Occipital lobe (tissue), 1 donor: ENCODE measurements at regions not wholly inside any gene's neighbourhood (a gene's known extent, or its start where the extent isn't known, plus 50 kb on each side); places are given as distances from the start of the nearest gene placed in this dataset.

ENCODE experiments used
- DNase-seq: peaks from one replicate; lab custom pipeline; 2025; lab: John Stamatoyannopoulos, UW

DNA sequence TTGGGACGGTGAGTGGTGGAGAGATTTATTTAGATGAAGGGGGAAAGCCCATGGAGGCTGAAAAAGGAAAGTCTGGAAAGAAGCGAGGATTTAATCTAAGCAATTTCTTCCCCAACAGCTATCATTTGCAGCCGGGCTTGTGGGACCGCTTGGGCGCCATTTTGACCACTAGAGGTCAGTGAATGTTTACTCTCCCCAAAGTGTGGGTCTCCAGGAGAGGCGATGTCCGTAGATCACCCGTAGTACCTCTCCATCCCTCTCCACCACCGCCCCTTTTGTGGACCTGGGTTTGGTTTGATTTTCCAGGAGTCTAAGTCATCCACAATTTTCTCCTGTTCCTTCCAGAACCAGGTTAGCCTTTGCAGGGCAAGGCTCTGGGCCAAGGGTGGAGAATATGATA, 91.2 kb upstream of the PARP11 start:
- no peak for DNase-seq

DNA sequence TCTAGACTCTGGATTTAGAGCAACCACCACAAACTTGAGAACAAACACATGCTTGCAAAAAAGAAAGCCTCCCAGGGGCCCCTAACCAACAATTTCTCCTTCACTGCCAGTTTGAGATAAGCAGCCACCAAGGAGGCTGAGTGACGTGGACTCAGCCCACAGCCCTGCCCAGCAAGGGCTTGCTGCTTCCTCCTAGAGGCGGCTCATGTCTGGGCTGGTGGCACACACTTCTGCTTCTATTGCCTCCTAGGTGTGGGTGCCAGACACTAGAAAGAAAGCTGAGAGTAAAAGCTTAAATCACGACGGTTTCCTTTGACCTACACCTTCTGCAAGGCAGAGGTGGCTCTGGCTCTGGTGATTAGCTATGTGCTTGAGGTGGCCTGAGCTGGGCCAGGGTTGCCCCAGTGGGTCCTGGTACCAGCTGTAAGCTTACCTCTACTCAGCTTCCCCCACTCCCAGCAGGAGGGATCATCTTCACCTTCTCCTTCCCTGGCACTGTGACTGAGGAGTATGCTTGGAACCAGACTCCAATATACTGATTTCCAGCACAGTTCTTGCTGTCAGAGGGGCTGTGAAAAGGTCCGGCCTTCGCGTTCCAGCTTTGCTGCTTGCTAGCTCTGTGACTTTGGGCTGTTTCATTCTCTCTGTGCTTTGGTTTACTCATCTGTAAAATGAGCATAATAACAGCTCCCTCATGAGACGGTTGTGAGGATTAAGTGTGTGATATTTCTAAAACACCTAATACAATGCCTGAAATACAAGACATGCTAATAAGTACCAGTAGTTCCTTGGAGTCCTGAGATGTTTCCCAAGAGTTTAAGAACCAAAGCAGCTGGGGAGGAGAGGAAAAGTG, 89.7 kb upstream of the PARP11 start:
- DNase-seq = no peak

DNA sequence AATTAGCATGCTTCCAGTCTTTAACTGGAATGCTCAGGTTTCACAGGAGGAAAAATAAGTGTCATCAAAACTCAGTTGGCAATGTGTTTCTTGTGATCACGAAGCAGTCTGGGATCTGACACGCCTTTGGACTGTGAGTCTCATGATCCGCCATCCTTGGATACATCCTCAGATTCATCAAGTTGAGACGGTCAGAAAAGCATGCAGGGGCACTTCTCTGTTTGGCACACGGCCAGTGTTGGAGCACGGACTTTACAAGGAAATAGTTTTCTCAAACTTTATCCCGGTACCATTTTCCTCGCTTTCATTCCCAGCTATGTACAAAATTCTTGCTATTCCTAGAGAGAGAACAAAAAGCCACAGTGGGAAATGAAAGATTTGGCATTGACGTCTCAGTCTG, 88.4 kb upstream of the PARP11 start:
- no peak for DNase-seq

DNA sequence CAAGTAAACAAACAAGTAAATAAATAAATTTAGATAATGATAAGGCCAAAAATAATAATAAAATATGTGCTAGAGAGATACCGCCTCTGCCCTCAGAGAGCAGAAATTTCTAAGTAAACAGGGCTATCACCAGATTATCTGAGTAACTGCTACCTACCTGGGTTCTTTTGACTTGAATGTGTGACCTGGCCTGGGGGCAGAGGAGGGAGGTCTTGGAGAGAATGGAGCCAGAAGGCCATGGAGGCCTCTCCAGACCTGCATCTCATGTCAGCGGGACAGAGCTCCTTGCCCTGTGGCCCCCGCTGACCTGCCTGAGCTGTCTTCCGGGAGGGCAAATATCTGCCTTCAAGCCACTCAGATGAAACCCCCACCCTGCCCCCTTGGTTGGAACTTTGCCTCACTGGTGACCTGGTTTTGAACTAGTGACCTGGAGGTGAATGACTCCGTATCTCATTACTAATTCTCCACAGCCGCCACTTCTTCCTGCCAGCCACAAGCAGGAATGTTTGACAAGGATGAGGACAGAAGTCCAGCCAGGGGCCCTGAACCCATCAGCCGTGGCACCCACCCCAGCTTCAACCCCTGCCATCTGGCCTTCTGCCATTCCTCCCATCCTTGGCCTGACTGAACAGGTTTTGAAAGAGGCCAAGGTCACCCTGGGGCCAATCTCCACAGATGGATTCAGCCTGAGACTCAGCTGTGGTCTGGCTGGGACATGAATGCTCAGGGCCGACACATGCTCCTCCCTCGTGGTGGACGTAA, 86.8 kb upstream of the PARP11 start:
- no peak for DNase-seq

DNA sequence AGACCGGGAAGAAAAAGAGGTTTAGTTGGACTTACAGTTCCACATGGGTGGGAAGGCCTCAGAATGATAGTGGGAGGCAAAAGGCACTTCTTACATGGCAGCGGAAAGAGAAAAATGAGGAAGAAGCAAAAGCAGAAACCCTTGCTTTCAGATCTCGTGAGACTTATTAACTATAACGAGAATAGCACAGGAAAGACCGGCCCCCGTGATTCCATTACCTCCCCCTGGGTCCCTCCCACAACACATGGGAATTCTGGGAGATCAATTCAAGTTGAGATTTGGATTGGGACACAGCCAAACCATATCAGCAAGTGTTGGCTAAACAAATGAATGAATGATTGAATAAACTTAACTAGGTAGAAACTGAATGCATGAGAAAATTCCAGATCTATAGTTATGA, 85.3 kb upstream of the PARP11 start:
- DNase-seq = no peak

DNA sequence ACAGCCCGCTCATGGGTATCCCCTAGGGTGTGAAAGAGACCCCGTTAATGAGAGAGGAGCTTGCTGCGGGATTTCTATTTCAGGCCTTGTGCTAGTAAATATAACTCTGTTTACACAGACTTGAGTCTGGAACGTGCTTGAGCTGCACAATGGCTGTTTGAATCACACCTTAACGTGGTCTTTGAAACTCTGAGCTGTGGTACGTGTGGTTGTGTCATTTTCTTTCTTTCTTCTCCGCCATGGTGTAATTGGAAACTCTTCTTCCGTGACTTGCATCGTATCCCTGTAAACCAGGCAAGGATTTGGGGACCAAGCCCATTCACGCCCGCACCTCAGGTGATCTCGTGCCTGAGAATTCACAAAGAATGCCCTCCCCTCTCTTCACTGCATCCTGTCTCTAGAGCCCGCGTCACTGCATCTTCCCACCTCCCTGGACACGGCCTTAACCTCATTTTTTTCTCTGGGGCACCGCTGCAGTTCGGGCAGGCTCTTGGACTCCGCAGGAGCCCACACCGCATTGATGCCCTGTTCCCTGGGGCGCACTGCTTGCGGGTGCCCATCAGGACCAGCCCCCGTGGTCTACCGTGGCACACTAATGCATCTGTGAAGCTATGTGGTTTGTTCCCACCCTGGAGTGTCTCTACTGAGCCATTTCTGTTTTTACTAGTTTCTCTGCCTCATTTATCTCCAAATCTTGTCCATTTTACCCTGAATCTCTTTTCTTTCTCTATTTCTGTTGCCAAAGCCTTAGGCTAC, 78.4 kb upstream of the PARP11 start:
- DNase-seq = no peak

DNA sequence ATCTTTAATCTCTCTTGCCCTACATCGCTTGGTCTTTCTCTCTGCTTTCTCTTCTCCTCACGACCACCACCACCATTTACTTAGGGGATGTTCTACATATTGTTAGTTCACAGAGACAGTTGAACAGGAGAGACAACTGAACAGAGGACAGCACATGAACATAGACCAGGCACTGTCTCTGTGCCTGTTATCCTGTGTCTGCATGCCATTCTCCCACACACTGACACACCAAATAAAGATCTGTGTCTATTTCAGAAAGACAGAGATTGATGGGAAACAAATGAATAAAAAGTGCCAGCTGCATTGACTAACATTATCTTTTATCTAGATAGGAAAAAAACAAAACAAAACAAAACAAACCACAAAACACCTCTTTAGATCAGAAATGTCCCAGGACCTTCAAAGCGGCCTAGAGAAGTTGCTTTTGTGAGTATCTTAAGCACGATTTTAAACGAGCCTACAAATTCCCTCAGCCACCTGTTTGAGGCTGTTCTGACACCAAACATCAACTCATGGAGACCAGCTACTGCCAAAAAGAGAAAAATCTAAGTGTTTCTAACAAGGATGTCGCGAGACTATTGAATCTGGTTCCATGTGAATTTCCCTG, 77.6 kb upstream of the PARP11 start:
- no peak for DNase-seq

DNA sequence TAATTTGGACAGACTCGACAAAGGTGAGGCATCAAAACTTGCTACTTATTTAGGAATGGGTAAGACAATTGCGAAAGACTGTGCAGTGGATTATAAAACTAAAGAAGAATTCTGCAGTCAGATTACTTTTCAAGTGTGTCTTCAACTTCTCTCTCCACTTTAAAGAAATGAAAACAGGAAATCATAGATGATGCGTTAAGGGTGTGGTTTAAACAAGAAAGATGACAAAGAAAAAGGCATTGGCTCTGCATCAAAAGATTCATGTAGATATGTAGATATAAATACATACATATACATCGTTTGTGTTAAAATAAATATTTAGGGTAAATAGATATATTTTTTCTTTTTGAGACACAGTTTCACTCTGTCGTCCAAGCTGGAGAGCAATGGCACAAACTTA, 74.6 kb upstream of the PARP11 start:
- DNase-seq = no peak

DNA sequence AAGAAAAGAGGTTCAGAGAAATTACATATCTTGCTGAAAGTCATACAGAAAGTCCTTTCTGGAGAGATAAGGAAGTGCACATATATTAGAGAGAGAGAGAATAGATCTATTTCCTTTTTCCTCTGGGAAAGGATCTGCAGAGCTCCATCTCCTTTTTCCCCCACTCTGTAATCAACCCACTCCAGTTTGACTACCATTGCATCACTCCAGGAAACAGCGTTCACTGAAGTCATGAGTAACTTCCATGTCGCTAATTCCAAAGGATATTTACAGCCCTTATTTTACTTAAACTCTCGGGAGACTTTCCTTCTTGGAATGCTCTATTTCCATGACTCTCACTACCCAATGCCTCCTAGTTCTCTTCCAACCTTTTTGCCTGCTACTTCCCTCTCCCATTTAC, 72.5 kb upstream of the PARP11 start:
- DNase-seq = no peak

DNA sequence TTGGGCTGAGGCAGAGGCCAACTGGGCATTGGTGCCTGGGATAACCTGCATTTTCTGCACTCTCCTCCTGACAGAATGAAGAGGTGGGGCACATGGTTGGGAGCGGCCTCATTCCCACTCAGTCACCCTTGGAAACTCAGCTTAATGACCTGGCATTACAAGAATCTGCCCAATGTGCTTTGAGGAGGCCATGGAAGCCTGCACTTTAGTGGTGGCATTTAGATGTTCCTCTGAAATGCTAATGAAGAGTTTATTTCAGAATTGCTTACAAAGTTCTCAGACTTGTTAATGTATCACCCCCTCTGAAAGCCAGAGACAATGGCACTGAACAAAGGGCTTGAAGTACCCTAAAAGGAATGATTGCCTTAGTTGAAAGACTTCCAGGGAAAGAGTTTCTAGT, 71.4 kb upstream of the PARP11 start:
- no peak for DNase-seq

DNA sequence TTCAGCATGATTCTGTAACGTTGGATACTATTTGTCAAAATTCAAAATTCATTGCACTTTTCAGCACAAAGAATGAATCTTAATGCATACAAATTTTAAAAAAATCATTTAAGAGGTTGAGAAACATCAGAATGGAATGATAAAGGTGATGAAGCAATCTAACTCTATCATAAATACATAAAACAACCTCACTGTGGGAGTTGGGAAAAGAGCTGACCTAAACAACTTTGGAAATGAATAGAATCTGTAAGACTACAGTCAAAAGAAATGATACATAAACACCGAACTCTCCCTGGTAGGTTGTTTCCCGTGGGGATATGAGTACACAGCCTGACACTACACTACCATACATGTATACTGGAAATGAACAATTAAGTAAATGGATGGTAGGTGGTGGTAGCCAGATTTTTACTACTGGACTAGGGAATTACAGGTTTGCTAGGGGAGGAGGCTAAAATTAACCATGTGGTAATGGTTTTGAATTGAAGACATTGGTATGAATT, 64.9 kb upstream of the PARP11 start:
- no peak for DNase-seq

DNA sequence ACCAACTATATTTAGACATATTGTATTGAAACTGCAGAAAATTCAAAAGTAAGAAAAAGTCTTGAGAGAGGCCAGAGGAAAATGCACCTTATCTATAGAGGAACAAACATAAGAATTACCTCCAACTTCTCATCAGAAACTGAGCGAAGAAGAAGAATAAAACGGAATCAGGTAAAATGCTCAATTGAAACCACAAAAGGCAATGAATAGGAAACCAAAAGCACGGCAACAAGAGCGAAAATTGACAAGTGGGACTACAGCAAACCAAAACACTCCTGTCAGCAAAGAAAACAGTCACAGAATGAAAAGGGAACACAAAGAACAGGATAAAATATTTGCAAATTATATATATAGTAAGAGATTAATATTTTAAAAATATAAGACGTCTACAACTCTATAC, 61.9 kb upstream of the PARP11 start:
- DNase-seq = no peak

DNA sequence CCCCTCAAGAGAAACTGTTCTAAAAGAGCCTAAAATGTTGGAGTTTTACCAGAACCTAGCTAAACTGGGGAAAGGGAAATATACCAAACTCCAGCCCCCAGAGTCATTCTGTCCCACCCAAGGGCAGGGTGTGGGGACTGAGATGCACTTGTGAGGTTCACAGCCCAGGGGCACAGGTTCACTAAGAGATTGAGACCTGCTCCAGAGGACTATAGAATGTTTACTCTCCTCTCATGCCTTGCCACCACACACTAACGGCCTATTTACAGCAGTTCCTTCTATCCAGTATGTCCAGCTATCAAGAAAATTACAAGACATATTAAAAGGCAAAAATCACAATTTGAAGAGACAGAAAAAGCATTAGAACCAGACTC, 60.6 kb upstream of the PARP11 start:
- DNase-seq = no peak

DNA sequence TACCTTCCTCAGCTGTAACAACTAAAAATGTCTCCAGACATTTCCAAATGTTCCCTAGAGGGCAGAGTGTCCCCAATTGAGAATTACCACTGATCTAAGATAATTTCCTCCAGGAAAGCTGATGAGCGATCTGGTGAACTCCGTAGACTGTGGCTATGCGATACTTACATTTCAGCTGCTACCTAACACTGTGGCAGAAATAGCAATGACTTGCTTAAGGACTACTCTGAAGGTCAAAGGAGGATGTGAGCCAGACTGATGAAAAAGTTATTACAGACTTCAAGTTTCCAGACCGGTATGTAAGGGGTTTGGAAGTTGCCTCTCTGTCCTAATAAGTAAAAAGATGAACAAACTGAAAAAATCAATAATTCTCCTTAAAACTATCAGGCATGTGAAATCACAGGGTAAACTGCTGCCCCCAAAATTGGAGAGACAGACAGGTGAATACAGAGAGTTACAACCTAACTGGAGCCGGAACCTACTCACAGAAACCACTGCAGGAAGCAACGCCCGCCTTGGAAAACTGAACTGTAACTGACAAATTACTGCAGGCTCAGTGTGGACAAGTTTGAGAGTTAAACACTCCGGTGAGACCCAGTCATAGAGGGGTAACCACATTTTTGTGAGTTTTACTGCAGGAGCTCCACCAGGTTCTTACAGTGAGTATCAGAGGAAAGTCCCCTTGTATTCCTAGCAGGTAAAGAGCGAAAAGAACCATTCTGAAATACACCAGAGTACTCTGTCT, 60.0 kb upstream of the PARP11 start:
- no peak for DNase-seq

DNA sequence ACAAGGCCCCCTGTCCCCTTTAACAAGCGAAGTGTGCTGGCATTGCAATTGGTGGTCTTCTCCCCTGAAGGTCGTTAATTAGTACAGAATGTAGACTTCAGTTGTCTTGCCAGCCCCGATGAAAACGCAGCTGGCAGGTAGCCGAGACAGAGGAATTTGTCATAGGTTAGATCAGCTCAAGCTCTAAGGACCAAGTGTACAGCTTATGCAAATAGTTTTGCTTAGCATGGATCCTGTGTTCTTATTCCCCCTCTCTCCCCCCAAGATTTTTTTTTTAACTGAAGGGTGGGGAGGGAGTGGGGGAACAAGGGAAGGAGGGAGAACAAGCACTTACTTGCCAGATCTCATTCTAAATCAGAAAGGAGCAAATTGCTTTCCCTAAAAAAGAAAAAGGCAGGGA, 58.6 kb upstream of the PARP11 start:
- no peak for DNase-seq

DNA sequence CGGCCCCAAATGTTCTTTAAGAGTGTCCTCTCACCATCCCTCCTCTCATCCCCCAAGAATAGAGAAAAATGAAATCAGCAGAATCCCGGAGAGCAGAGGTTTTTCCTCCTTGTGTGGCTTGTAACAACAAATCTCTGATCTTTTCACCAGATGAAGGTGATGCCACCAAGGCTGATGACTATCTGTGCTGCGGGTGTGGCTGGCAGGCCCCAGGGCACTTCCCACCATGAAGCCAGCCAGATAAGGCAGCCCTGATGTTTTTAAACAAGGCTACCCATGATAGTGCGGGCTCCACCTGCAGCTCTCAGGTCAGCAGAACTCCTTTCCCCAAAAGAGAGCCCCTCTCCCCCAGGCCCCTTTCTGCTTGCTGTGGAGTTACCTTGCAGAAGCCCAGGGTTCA, 58.0 kb upstream of the PARP11 start:
- no peak for DNase-seq

DNA sequence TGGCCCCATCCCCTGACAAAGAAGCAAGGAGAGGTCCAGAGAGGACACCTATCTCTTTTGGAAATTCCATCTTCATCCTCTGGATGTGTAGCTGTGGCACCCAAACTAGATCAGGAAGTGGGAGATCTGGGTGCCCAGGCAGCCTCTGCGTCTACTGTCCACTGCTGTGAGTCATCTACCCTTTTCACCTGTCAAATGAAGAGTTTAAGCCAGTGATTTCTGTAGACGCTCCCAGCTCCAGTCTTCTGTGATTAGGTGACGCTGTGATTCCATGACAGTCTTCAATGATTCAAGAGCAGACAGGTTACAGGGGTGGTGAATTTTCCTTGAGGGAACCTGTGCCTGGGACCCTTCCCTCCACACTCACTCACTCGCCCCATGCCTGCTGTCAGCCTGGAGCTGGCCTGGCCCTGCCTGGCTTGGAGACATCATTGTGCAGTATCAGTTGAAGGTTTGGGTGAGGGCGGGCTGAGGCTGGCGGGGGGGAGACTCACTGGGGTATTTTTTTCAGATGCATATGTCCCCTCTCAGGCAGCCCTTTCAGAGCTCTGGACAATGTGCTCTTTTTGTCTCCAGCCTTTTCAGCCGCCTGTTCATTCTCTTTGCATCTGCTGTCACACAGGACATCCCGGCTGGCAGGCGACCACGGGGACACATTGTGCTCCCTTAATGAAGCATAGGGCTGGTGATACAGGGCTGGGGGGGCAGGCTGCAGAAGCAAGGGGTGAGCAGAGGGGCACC, 56.8 kb upstream of the PARP11 start:
- no peak for DNase-seq

DNA sequence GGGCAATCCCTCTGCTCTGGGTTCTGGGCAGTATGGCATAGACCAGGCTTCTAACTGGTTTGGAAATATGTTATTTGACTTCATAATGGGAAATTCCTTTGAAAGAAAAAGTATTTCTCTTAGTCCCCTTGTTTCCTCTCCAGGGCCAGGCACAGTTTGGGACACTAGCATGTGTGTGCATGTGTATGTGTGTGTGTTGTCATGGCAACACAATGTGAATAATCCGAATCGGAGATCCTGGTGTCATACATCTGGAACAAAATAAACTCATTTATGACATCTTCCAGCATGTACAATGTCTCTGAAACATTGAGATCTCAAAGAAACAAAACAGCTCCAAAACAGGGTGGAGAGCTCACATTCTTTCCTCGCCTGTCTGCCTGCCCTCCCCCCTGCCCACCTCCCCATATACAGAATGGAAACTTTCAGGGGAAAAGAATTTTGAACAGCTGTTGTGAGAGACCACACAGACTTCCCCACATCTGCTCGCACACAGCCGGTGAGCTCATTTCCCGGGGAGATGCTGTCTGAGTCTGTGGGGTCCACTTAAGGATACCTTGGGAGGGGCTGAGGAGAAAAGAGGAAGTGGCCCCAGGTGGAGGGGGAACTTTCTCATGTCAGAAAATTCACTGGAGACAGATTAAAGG, 55.5 kb upstream of the PARP11 start:
- no peak for DNase-seq

DNA sequence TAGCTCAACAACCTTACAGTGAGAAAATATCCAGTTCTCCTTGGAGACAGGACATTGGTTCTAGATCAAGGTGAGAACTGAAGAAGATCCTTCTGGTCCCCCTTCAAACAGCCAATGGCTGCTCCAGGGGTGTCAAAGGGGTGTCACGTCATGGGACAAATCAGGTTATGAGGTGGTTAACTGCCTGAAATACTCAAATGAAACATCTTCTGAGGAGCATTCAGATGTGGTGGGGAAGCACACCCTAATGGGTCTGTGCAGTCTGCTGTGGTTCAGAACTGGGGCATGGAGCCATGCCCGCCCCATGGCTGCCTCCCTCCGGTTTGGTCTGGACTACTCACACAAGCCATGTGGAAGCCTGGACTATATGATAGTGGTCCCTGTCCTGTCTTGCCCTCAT, 52.4 kb upstream of the PARP11 start:
- no peak for DNase-seq

DNA sequence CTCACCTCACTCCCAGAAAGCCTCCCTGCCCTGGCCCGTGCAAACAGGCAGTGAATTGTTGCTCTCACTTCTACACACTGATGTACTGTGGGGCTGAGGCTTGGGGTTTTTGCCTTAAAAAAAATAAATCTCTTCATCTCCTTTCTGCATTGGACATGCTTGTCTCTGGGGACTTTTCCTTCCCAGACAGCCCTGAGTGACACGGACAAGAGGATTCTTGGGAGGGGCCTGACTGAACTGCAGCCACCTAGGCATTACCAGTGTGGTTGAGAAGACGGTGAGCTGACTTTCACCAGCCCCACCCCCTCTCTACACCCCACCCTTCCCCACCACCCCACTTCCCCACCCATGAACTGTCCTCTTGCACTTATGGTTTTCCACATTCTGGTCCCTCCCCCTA, 51.6 kb upstream of the PARP11 start:
- no peak for DNase-seq
